Stimulated activated CD4-positive, alpha-beta T cell treated with anti-CD3 and anti-CD28 coated beads, Interleukin-4, amount 100 ng/mL, for 1 hour (primary cell): ENCODE measurements at regions not wholly inside any gene's neighbourhood (a gene's known extent, or its start where the extent isn't known, plus 50 kb on each side); places are given as distances from the start of the nearest gene placed in this dataset.
"Not testable (repeated sequence)": the region's sequence is repeated elsewhere in the genome, so short reads cannot be mapped to it uniquely, and the experiment has no call there.

Experiments
- DNase-seq: peaks from one replicate; pipeline ENCODE4 v3.0.0-alpha.2; 2020

DNA sequence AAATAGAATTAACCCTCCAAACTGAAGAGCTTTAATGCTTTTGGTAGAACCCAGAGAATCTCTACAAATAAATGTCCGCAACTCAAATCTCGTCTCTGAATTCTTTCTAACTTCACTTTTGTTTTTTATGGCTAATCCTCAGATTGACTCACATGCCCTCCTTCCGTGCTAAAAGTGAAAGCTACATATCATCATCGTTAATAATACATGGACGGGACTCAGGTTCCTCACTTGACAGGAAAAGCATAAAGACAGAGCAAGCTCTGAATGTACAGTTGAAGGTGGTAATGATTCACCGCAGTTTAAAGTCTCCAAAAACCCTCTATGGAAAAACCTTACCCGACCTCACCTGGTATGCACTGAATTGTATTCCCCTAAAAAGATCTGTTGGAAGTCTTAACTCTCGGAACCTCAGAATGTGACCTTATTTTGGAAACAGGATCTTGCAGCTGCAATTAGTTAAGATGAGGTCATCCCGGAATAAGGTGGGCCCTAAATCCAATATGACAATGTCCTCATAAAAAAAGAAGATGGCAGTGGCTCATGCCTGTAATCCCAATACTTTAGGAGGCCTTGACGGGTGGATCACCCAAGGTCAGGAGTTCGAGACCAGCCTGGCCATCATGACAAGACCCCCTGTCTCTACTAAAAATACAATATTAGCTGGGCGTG, 147.4 kb upstream of the FOXN3 start:
- no peak for DNase-seq

DNA sequence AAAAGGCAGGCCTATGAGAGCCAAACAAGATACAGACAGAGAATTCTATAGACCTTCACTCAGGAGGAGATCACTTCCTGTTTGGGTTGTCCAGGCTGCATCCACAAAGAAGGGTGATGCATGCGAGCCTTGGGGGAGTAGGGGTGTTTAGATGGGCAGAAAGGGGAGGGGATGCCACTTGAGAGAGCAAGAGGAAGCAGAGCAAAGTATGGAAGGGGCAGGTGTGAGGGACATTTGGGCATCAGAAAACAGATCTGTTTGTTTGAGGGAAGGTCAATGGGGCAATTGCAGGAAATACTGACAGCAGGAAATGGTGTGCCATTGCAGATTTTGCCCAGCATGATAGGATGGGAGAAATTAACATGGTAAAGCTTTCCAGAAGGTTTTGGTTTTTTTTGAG, 146.4 kb upstream of the FOXN3 start:
- DNase-seq, result no peak

DNA sequence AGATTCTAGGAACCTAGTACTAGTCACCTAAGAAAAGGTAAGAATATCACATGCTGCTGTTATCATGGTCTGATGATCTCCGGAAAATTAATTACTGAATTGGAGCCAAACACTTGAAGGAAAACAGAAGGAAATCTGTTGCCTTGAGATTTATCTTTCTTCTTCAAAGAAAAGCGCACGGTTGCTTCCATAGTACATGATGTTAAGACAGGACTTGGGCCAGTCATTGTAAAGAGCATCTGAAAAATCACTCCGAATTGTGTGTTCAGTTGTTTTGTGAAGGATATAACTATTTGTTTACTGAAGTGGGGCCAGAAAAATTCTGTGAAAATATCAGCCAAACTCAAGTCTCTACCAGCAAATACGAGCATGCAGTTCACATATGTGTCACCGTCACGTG, 134.9 kb upstream of the FOXN3 start:
- DNase-seq, result no peak

DNA sequence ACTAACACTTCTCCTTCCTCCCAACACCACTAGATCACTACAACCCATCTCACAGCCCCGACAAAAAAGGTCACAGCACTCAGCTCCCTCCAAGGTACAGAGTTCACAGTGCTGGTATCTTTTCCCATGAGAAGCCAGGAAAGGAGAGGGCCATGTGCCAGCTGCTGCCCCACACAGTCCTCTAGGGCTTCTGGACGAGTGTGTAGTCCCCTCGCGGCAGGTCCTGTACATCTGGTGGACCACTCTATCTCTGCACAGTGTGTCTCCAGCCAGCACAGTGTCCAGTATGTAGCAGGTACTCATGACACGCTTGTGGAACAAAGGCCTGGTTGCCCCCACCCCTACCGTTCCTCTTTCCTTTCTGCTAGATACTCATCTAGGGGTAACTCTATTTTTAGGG, 134.4 kb upstream of the FOXN3 start:
- no peak for DNase-seq

DNA sequence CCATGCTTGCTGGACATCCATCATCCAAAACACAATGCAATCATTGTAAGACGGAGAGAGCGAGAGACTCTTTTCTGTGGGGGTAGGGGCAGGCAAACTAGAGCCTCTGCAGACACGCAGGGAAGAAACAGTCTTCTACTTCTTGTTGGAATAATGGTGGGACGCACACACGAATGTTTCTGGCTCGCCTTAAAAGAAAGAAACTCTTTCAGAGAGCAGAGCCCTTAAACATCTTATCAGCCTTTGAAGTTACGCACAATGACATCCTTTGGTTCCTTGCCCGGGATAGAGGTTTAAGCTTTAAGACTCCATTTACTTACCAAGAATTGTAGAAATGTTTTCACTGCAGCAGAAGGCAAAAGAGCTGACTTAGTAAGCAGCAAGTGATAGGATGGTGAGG, 133.8 kb upstream of the FOXN3 start:
- DNase-seq, result no peak

DNA sequence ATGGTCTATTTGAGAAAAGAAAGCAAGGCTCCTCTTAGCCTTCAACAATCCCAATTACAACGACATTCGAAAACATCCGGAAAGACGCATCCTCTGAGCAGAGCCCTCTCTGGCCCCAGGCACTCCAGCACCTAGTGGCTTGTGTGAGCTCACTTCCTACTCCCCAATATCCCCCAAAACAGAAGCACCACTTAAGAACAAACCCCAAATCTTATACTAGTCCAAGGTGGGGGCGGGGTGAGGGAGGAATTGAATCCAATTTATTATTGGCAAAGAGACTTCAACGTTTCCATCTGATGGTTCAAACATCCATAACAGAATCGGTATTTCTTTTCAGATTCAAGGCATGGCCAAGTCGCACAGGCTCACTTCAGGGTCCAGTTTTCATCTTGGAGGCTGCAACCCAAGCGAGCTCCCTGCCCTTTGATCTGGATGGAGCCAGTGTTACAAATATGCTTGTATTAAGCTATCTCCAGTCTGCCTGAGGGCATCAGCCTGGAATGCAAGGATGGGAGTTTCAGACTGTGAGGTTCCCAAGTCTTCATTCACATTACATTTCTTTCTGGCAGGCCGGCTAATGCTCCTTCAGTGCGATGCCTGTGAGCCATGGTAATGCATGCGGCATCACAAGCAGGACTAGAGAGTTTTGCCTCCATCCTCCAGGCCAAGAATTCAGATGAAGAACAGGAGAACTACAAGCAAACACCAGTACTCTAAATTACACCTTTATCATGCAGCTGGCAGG, 132.5 kb upstream of the FOXN3 start:
- DNase-seq, result no peak

DNA sequence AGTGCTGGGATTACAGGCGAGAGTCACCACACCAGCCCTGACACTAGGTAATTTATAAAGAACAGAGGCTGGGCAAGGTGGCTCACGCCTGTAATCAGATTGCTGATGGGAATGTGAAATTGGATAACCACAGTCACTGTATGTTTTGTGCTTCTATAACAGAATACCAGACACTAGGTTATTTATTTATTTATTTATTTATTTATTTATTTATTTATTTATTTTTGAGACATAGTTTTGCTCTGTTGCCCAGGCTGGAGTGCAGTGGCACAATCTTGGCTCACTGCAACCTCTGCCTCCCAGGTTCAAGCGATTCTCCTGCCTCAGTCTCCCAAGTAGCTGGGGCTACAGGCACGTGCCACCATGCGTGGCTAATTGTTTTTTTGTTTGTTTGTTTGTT, 130.0 kb upstream of the FOXN3 start:
- DNase-seq, result not testable (repeated sequence)

DNA sequence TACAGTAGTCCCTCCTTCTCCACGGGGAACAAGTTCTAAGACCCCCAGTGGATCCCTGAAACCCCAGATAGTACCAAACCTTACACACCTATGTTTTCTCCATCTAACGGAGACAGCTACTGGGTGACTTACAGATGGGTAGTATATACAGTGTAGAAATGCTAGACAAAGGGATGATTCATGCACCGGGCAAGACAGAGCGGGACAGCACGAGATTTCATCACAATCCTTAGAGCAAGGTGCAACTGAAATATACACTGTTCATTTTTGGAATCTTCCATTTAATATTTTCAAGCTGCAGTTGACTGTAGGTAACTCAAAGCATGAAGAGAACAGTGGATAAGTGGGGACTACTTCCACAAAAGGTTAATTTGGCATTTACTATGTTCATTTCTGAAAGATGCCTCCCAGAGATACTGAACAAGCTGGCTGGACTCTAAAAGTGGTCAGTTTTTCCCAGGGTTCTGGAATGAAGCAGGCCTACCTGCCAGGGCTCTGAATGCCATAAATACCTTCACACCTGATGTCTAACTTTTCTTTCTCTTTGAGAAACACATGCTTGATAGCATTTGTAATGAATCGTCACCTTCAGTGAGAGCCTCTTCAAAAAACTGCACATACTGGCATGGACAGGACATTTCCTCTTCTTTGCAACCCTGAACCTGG, 127.7 kb upstream of the FOXN3 start:
- DNase-seq, result no peak

DNA sequence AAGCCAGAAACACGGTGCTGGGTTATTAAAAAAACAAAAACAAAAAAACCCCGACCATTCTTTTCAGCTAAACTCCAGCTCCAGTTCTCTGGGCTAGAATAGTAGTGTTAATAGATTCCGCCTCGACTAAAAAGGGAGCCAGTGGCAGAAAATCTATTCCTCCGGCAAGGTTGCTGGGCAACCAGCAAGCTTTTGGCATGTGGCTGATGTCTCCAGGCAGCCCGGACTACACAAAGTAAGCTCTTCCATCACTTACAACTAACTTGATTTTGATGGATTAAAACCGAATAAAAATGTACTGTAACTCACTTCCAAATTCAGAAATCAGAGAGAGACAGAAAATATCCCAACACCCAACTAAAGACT, 126.4 kb upstream of the FOXN3 start:
- no peak for DNase-seq

DNA sequence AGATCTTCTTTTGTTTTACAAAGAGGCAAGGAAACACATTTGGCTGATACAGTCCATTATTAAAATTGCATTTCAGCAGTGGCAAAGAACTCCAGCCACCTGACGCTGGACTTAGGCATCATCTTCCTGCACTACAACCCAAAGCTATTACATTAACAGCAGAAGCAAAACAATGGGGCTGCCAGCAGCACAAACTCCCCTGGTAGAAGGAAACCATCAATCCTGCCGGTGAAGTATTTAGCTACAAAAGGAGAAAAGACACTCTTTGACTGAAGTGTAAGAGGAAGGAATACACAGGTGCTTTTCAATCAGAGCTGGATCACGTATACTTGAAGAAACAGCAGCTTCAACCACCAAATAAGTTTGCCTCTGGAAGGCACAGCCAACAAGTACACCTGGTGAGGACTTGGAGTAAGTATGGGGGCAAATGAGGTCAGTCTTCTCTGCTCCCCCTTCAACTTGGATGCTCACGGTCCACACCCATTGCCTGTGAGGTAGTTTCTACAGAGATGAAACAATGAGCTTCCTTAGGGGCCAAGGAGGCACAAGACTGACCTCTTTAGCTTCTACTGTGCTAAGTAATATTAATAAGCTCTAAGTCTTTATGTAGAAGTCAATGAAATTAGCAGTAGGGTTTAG, 125.9 kb upstream of the FOXN3 start:
- DNase-seq, result no peak

DNA sequence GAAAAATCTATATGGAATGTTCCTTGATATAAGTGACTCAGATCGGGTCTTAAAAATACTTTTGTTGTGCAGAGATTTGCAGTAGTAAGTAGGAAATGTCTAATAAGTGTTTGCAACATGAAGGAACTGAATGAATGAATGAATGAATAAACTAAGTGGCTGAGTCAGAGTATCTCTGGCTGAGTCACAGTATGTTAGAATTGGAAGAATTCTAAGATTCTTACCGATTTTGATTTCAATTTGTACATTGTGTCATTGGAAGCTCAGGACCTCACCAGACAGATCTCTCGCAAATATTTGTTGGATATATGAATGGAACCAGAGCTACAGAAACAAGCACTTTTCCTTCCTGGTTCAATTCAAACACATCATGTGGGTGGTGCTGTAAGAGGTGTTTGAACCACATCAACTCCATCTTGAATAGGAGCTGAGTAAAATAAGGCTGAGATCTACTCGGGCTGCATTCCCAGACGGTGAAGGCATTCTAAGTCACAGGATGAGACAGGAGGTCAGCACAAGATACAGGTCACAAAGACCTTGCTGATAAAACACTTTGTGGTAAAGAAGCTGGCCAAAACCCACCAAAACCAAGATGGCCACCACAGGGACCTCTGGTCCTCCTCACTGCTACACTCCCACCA, 123.9 kb upstream of the FOXN3 start:
- no peak for DNase-seq

DNA sequence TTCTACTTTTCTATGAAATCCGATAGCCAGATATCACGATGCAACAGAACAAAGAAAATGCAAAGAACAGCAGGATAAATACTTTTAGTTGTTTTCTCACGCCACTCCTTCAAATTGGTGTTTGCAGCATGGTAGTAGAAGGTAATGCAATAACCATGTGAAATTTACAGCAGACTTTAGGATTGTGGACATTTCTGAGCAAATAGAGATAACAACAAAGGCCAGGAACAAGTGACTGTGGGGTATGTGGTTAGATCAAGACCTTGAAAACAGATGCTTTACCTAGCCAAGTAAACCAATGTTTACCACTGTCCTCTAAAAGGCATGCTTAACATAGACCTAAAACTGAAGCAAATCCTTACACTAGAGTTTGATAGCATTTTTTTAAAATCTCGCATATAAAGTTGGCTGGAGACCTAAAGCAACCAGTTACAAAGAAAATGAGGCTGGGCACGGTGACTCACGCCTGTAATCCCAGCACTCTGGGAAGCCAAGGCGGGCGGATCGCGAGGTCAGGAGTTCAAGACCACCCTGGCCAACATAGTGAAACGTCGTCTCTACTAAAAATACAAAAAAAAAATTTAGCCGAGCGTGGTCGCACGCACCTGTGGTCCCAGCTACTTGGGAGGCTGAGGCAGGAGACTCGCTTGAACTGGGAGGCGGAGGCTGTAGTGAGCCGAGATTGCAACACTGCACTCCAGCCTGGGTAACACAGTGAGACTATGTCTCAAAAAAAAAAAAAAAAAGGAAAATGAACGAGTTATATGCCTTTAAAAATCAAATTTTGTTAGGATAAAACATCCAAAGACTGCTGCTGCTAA, 123.2 kb upstream of the FOXN3 start:
- DNase-seq, result no peak

DNA sequence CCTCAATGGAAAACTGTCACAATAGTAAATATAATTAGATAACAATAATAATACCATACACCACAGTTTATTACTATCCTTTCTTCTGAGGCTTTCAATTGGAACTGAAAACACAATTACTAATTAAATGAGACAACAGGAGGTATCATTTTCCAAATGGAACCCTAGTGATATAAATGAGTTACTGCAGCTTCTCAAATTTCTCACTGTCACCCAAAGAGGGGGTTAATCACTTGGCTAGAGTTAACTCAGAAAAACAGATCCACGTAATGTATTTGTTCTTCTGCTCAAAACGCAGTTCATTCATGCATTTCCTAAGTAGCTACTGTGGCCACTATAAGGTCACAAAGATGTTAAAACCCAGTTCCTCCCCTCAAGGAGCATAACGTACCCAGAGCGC, 120.9 kb upstream of the FOXN3 start:
- no peak for DNase-seq

DNA sequence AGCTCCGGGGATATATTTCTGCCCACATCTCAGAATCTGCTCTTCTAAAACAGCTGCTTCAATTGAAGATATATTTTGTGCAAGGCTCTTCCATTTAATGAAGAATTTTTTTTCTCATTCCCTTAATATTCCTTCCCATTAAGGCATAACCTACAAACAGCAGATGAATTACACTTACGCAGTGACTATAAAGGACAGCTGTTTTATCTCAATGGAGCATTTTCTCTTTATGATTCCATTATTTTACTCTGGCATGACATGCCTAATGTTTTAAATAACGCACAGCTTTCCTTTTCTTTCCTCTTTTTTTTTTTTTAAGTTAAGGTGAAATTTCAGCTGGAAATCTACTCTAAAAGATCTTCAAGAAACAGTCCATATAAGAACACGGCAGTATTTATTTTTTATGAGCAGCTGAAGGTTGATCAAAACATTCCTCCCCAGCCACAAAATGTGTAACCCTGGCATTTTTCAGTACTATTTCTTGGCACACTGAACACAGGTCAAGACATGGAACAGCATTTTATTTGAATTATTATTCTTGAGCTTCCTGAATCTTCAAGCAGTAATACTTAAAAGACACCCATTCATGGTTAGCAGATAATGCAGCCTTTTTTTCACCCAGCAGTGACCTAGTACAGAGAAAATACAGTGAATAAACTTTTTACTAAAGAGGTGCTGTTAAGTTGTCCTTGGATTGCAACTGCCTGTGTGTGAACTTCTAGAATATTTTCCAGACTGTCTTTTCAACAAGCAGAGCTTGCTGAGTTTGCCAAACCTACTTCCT, 118.1 kb upstream of the FOXN3 start:
- no peak for DNase-seq

DNA sequence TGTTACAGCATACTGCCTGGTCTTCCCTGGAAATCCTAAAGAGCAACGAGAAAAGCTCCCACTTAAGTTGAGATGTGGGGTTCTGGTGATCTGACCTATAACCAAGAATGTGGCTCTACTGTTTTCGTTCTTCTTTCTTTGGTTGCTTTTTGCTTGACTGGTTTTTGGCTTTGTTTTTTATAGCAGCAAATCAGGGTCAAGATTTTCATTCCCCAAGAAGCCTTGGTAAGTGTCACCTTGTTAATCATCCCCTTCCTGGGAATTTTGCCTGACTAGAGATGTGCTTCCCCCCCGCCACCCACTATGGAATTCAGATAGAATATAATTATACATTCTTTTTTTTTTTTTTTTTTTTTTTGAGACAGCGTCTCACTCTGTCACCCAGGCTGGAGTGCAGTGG, 116.7 kb upstream of the FOXN3 start:
- DNase-seq, result no peak

DNA sequence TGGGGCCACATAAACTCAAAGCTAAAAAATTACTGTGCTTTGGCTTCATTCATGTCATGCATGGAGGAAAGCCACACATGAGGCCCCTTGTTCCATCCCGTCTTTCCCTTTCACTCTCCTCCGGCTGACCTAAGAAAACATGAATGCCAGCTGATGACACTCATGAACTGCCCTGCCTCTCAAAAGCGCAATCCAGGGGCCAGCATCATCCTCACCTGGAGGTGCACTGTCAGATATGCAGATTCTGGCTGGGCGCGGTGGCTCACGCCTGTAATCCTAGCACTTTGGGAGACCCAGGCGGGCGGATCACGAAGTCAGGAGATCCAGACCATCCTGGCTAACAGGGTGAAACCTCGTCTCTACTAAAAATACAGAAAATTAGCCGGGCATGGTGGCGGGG, 116.1 kb upstream of the FOXN3 start:
- DNase-seq, result no peak

DNA sequence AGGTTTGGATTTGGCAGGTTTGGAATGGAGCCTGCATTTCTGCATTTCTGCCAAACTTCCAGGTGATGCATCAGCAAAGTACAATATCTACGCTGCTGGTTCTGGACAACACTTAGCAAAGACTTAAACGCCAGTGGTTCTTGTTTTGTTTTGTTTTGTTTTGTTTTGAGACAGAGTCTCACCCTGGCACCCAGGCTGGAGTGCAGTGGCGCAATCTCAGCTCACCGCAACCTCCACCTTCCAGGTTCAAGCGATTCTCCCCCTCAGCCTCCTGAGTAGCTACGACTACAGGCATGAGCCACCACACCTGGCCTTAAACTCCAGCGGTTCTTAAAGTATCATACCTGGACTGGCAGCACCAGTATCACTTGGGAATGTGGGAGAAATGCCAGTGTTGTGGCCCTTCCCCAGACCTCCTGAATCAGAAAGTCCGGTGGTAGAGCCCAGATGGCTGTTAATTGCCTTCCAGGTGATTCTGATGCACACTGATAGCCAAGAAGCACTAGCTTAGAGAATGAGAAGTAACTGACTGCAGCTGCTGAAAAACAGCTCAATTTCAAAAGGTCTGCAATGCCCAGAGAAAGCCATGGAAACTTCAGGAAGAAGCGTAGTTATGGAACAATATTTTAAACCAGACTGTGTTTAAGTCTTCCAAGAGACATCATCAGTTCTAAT, 114.8 kb upstream of the FOXN3 start:
- no peak for DNase-seq

DNA sequence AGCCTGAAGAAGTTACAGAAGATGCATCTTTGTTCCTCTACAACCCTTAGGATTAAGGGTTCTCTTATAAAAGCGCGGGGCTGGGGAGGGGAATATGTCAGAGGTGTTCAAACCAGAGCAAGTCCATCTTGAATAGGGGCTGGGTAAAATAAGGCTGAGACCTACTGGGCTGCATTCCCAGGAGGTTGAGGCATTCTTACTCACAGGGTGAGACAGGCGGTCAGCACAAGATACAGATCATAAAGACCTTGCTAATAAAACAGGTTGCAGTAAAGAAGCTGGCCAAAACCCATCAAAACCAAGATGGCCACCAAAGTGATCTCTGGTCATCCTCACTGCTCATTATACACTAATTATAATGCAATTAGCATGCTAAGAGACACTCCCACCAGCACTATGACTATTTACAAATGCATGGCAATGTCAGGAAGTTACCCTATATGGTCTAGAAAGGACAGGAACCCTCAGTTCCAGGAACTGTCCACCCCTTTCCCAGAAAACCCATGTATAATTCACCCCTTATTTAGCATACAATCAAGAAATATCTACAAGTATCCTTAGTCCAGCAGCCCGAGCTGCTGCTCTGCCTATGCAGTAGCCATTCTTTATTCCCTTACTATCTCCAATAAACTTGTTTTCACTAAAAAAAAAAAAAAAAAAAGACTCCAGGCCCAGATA, 108.1 kb upstream of the FOXN3 start:
- DNase-seq, result no peak

DNA sequence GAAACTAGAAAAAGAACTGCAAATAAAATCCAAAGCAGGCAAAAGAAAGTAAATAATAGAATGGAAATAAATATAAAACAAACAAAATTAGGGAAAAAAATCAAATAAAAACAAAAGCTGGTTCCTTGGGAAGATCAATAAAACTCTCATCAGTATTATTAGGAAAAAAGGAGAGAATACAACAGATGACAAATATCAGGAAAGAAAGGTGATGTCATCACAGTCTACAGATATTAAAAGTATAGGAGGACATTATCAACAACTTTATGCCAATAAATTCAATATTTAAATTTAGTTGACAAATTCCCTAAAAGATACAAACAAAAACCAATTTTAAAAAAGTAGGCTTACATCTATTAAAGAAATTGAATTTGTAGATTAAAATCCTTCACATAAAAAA, 107.4 kb upstream of the FOXN3 start:
- DNase-seq, result no peak

DNA sequence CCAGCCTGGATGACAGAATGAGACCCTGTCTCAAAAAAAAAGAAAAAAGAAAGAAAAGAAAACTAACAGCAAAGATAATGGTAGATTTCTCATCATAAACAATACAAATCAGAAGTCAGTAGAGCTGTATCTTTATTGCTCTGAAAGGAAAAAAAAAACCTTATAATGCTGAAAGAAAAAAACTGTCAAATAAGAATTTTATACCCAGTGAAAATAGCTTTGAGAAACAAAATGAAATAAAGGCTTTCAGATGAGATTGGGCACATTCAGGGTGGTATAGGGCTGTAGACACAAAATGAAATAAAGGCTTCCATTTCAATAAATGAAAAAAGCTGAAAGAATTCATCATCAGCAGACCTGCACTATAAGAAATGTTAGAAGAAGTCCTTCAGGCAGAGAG, 105.0 kb upstream of the FOXN3 start:
- DNase-seq, result no peak

DNA sequence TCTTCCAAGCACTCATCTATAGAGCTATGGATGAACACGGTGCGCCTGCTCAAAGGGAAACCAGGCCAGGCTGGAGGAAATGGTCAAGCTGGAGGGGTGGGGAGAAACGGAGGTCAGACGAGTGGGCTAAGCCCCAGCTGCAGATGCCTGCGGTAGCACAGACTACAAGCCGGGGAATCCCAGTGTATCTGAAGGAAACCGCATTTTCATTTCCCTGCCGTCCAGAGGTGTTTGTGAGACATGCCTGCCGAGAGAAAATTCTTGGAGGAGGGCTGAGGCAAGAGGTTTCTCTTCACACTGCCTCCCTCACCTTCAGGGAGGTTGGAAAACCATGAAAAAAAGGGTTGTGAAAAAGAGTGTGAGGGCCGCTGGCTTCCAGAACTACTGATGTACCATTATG, 102.0 kb upstream of the FOXN3 start:
- no peak for DNase-seq
